ENCODE measurements at regions not wholly inside any gene's neighbourhood (a gene's known extent, or its start where the extent isn't known, plus 50 kb on each side); places are given as distances from the start of the nearest gene placed in this dataset.

DNA sequence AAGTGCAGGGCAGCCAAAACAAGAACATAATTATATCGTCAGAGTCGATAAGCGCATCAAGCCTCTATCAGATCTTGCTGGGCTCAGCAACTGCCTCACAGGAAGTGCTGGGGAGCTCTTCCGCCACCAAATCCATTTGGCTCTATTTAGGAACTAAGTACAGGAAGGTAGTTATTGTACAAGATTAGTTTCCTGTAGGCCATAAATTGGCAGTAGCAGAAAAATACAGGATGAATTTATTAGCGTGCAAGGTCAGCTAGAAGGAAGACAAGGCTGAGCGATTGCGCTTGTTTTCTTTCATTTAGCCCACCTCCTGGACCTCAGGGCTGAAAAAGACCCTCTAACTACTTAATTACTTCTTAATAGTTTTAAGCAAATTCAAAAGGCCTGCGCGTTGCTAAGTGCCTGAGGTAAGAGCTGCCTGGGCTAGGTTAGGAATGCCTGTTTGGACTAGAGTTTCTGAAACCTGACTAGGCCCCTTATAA is 118.5 kb downstream of the IRS2 start:
- TF ChIP-seq TOX (CRISPR knock-in tag; IDR thresholded peaks at IDR 0.05; ENCODE audit: borderline replicate concordance), result no peak
- TF ChIP-seq BACH2 (CRISPR knock-in tag; IDR thresholded peaks at IDR 0.05; ENCODE audit: borderline replicate concordance), result no peak
- no peak for TF ChIP-seq ARNTL (CRISPR knock-in tag; IDR thresholded peaks at IDR 0.05; ENCODE audit: borderline replicate concordance, low read depth)
- TF ChIP-seq ZNF70 (CRISPR knock-in tag; IDR thresholded peaks at IDR 0.05), result peak; percentile 59
- TF ChIP-seq, protein P1, sequence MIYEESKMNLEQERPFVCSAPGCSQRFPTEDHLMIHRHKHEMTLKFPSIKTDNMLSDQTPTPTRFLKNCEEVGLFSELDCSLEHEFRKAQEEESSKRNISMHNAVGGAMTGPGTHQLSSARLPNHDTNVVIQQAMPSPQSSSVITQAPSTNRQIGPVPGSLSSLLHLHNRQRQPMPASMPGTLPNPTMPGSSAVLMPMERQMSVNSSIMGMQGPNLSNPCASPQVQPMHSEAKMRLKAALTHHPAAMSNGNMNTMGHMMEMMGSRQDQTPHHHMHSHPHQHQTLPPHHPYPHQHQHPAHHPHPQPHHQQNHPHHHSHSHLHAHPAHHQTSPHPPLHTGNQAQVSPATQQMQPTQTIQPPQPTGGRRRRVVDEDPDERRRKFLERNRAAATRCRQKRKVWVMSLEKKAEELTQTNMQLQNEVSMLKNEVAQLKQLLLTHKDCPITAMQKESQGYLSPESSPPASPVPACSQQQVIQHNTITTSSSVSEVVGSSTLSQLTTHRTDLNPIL (CRISPR knock-in tag; IDR thresholded peaks at IDR 0.05; ENCODE audit: low read depth), result no peak
- TF ChIP-seq ZNF8 (CRISPR knock-in tag; IDR thresholded peaks at IDR 0.05), result no peak
- TF ChIP-seq POU6F1 (CRISPR knock-in tag; IDR thresholded peaks at IDR 0.05; ENCODE audit: borderline replicate concordance, low read depth), result no peak
- TF ChIP-seq ISL1 (CRISPR knock-in tag; IDR thresholded peaks at IDR 0.05), result no peak
